H1 (cell line): ENCODE measurements at regions not wholly inside any gene's neighbourhood (a gene's known extent, or its start where the extent isn't known, plus 50 kb on each side); places are given as distances from the start of the nearest gene placed in this dataset.

Experiments used
- CTCF ChIA-PET: fragments of 300-600 bp; sonication (Branson Sonifier 250); formaldehyde crosslinking; loops from one replicate; lab custom pipeline; 2021; ENCODE audit not compliant: partially characterized antibody; lab: Charles Lee
- POLR2A ChIA-PET: fragments of 300-600 bp; sonication (Branson Sonifier 250); formaldehyde crosslinking; loops from one replicate; lab custom pipeline; 2021; ENCODE audit warnings: inconsistent platforms; ENCODE audit not compliant: partially characterized antibody; lab: Charles Lee
- DNase-seq, 2 experiments: peaks; one replicate each; pipeline versions ENCODE4 v3.0.0 to v3.0.0-alpha.2; 2010 to 2022; ENCODE audit warnings: low spot score in 2 of 2, low read depth in 1 of 2, mixed read lengths in 1 of 2
- FAIRE-seq: peaks from 2 replicates; lab custom pipeline; 2011; peaks lifted over from hg19 to GRCh38; lab: Jason Lieb, UNC
- H2AFZ ChIP-seq: 2 replicates; pipeline ENCODE4 v1.8.1; 2012; ENCODE audit warnings: low read length, inconsistent platforms
- H2AK5ac ChIP-seq: 2 replicates; pipeline ENCODE4 v1.6.1; 2013; ENCODE audit warnings: low read depth, low read length
- H2BK120ac ChIP-seq: replicated peaks from 2 replicates; pipeline ENCODE3; 2013; ENCODE audit warnings: low read depth, low read length, inconsistent platforms
- H2BK12ac ChIP-seq: 2 replicates; pipeline ENCODE4 v1.6.1; 2013; ENCODE audit warnings: low read depth, low read length
- H2BK15ac ChIP-seq: 2 replicates; pipeline ENCODE4 v1.6.1; 2013; ENCODE audit warnings: low read length
- H2BK20ac ChIP-seq: 2 replicates; pipeline ENCODE4 v1.6.1; 2013; ENCODE audit warnings: low read length
- H2BK5ac ChIP-seq: 2 replicates; pipeline ENCODE4 v1.6.1; 2013; ENCODE audit warnings: low read depth, low read length
- H3K14ac ChIP-seq: 2 replicates; pipeline ENCODE4 v1.6.1; 2013; ENCODE audit warnings: inconsistent platforms; ENCODE audit not compliant: insufficient read length
- H3K18ac ChIP-seq: 2 replicates; pipeline ENCODE4 v1.6.1; 2013; ENCODE audit warnings: low read length; ENCODE audit errors: extremely low read depth
- H3K23ac ChIP-seq: 2 replicates; pipeline ENCODE4 v1.6.1; 2013; ENCODE audit warnings: inconsistent platforms; ENCODE audit not compliant: insufficient read length
- H3K23me2 ChIP-seq: 2 replicates; pipeline ENCODE4 v1.6.1; 2013; ENCODE audit warnings: low read depth, low read length
- H3K27ac ChIP-seq: 2 replicates; pipeline ENCODE4 v1.6.1; 2011; ENCODE audit warnings: low read depth, low read length, inconsistent platforms
- H3K27me3 ChIP-seq, 4 experiments: replicated peaks in 1 of 4; 1 replicate in 1 of 4; 2 replicates in 3 of 4; pipeline versions ENCODE4 v1.6.1 to v1.8.1; 2011 to 2013; ENCODE audit warnings: low read length in 3 of 4, mild to moderate bottlenecking in 3 of 4, inconsistent platforms in 2 of 4, mixed read lengths in 2 of 4, moderate library complexity in 1 of 4; ENCODE audit not compliant: control insufficient read depth in 3 of 4, insufficient read depth in 3 of 4; ENCODE audit errors: extremely low read depth in 1 of 4
- H3K36me3 ChIP-seq, 4 experiments: 2 replicates each; pipeline versions ENCODE4 v1.6.1 to v1.8.1; 2011 to 2013; ENCODE audit warnings: mild to moderate bottlenecking in 4 of 4, low read length in 3 of 4, moderate library complexity in 2 of 4, control low read depth in 1 of 4, inconsistent platforms in 1 of 4; ENCODE audit not compliant: insufficient read depth in 4 of 4, control insufficient read depth in 2 of 4
- H3K4ac ChIP-seq: replicated peaks from 2 replicates; pipeline ENCODE3; 2013; ENCODE audit warnings: low read length, low read depth, mixed read lengths, inconsistent platforms; ENCODE audit not compliant: insufficient read length
- H3K4me1 ChIP-seq, 4 experiments: replicated peaks in 1 of 4; 1 replicate in 1 of 4; 2 replicates in 3 of 4; pipeline versions ENCODE4 v1.6.1 to v1.8.1; 2011 to 2013; ENCODE audit warnings: low read length in 3 of 4, inconsistent platforms in 2 of 4, mixed read lengths in 1 of 4; ENCODE audit not compliant: insufficient read depth in 4 of 4, control insufficient read depth in 3 of 4
- H3K4me2 ChIP-seq, 2 experiments: 2 replicates each; pipeline versions ENCODE4 v1.6.1 to v1.8.1; 2011 to 2013; ENCODE audit warnings: low read depth in 2 of 2, low read length in 2 of 2, control low read depth in 1 of 2, inconsistent platforms in 1 of 2, mild to moderate bottlenecking in 1 of 2; ENCODE audit not compliant: insufficient read depth in 1 of 2
- H3K4me3 ChIP-seq, 4 experiments: fragments of 200-600, 300-600 bp in 1 of 4; sonication (generic), shearing (Covaris generic), sonication (Bioruptor Twin) in 1 of 4; 2 replicates each; pipeline versions ENCODE4 v1.5.1 to v1.8.1; 2011 to 2016; ENCODE audit warnings: low read length in 4 of 4, low read depth in 3 of 4, control low read depth in 2 of 4, inconsistent platforms in 2 of 4, mild to moderate bottlenecking in 2 of 4, mixed read lengths in 1 of 4, moderate library complexity in 1 of 4; ENCODE audit not compliant: insufficient read depth in 2 of 4; ENCODE audit errors: extremely low read depth in 1 of 4
- H3K56ac ChIP-seq: replicated peaks from 2 replicates; pipeline ENCODE3; 2013; ENCODE audit warnings: low read depth, mild to moderate bottlenecking, mixed read lengths, low read length, inconsistent platforms; ENCODE audit not compliant: insufficient read length
- H3K79me1 ChIP-seq: 2 replicates; pipeline ENCODE4 v1.6.1; 2013; ENCODE audit warnings: low read depth, low read length, control low read depth
- H3K79me2 ChIP-seq, 2 experiments: 2 replicates each; pipeline versions ENCODE4 v1.6.1 to v1.8.1; 2012 to 2013; ENCODE audit warnings: low read length in 2 of 2, mild to moderate bottlenecking in 2 of 2, inconsistent platforms in 1 of 2; ENCODE audit not compliant: insufficient read depth in 2 of 2, control insufficient read depth in 1 of 2
- H3K9ac ChIP-seq, 4 experiments: replicated peaks in 1 of 4; 1 replicate in 1 of 4; 2 replicates in 3 of 4; pipeline versions ENCODE4 v1.6.1 to v1.8.1; 2011 to 2013; ENCODE audit warnings: low read depth in 3 of 4, low read length in 3 of 4, control low read depth in 2 of 4, mild to moderate bottlenecking in 2 of 4, moderate library complexity in 2 of 4, inconsistent platforms in 1 of 4; ENCODE audit errors: extremely low read depth in 1 of 4
- H3K9me3 ChIP-seq, 2 experiments: 2 replicates each; pipeline versions ENCODE4 v1.6.1 to v1.8.1; 2012 to 2013; ENCODE audit warnings: mild to moderate bottlenecking in 2 of 2, moderate library complexity in 2 of 2, control low read depth in 1 of 2, inconsistent platforms in 1 of 2, low read depth in 1 of 2, low read length in 1 of 2, mixed read lengths in 1 of 2; ENCODE audit not compliant: insufficient read depth in 2 of 2
- H4K20me1 ChIP-seq, 2 experiments: replicated peaks in 1 of 2; 2 replicates each; pipeline versions ENCODE3 to v1.8.1; 2011 to 2013; ENCODE audit warnings: inconsistent platforms in 2 of 2, low read length in 2 of 2, mild to moderate bottlenecking in 1 of 2; ENCODE audit not compliant: insufficient read depth in 2 of 2, control insufficient read depth in 1 of 2
- H4K5ac ChIP-seq: 2 replicates; pipeline ENCODE4 v1.6.1; 2013; ENCODE audit warnings: low read length, low read depth, mixed read lengths, inconsistent platforms; ENCODE audit not compliant: insufficient read length
- H4K8ac ChIP-seq: 2 replicates; pipeline ENCODE4 v1.8.0; 2013; ENCODE audit warnings: mild to moderate bottlenecking, moderate library complexity, low read length, inconsistent platforms; ENCODE audit not compliant: insufficient read depth; ENCODE audit errors: extremely low read depth
- H4K91ac ChIP-seq: replicated peaks from 2 replicates; pipeline ENCODE3; 2013; ENCODE audit warnings: low read length, mixed read lengths, inconsistent platforms; ENCODE audit not compliant: insufficient read length
- CHD1 ChIP-seq: IDR thresholded peaks from 2 replicates; pipeline ENCODE4 v1.6.1; 2012; ENCODE audit warnings: low read depth, low read length, improper control_type of control experiment
- EP300 ChIP-seq, 2 experiments: IDR thresholded peaks; 1 replicate in 1 of 2; 2 replicates in 1 of 2; pipeline ENCODE4 v1.6.1; 2011 to 2012; ENCODE audit warnings: low read depth in 2 of 2, low read length in 2 of 2, mild to moderate bottlenecking in 2 of 2, borderline replicate concordance in 1 of 2, inconsistent platforms in 1 of 2, moderate library complexity in 1 of 2
- GABPA ChIP-seq: IDR thresholded peaks from 2 replicates; pipeline ENCODE4 v1.6.1; 2011; ENCODE audit warnings: mild to moderate bottlenecking, low read length, moderate library complexity, borderline replicate concordance; ENCODE audit not compliant: insufficient read depth
- HDAC2 ChIP-seq, 2 experiments: fragments of 300-600 bp in 1 of 2; sonication (generic) in 1 of 2; IDR thresholded peaks; 2 replicates each; pipeline ENCODE4 v1.6.1; 2011 to 2012; ENCODE audit warnings: low read depth in 2 of 2, low read length in 2 of 2, mild to moderate bottlenecking in 2 of 2, moderate library complexity in 2 of 2, borderline replicate concordance in 1 of 2, inconsistent platforms in 1 of 2
- KDM1A ChIP-seq: fragments of 200-600, 300-600 bp; sonication (generic); IDR thresholded peaks from 2 replicates; pipeline ENCODE4 v1.7.1; 2016; ENCODE audit warnings: mild to moderate bottlenecking, low read length, borderline replicate concordance
- MAFK ChIP-seq: IDR thresholded peaks from 2 replicates; pipeline ENCODE4 v1.6.1; 2012; ENCODE audit warnings: low read depth, mild to moderate bottlenecking, improper control_type of control experiment, low read length
- NRF1 ChIP-seq: IDR thresholded peaks from 2 replicates; pipeline ENCODE4 v1.6.1; 2011; ENCODE audit warnings: mild to moderate bottlenecking, low read depth, low read length, improper control_type of control experiment
- POLR2A ChIP-seq, 2 experiments: IDR thresholded peaks; 1 replicate in 1 of 2; 2 replicates in 1 of 2; pipeline ENCODE4 v1.6.1; 2011; ENCODE audit warnings: low read depth in 2 of 2, low read length in 2 of 2, mild to moderate bottlenecking in 2 of 2; ENCODE audit errors: control extremely low read depth in 1 of 2
- POU5F1 ChIP-seq: IDR thresholded peaks from 2 replicates; pipeline ENCODE4 v1.6.1; 2011; ENCODE audit warnings: low read depth, mild to moderate bottlenecking, low read length, moderate library complexity
- RNF2 ChIP-seq: fragments of 200-900, 300-1000 bp; sonication (generic); IDR thresholded peaks from 2 replicates; pipeline ENCODE4 v1.7.1; 2016; ENCODE audit warnings: borderline replicate concordance, low read depth, mild to moderate bottlenecking, antibody characterized with exemption, low read length; ENCODE audit not compliant: poor library complexity, severe bottlenecking; ENCODE audit errors: missing control alignments
- SIRT6 ChIP-seq: IDR thresholded peaks from one replicate; pipeline ENCODE4 v1.7.1; 2012; ENCODE audit warnings: low read length, inconsistent platforms
- SRF ChIP-seq: IDR thresholded peaks from 2 replicates; pipeline ENCODE4 v1.6.1; 2011; ENCODE audit warnings: mild to moderate bottlenecking, low read depth, low read length, moderate library complexity
- TBP ChIP-seq: IDR thresholded peaks from 2 replicates; pipeline ENCODE4 v1.6.1; 2011; ENCODE audit warnings: low read depth, low read length, improper control_type of control experiment
- WGBS, 2 experiments: shearing (Covaris generic) in 1 of 2; methylation state at CpG; one replicate each; pipeline versions ENCODE4 v1.1.6 to v1.1.7; 2013 to 2015; ENCODE audit warnings: low lambda C conversion rate in 2 of 2, mixed read lengths in 2 of 2, inconsistent platforms in 1 of 2, low coverage in 1 of 2, missing lambda C conversion rate in 1 of 2; ENCODE audit not compliant: insufficient replicate concordance in 2 of 2, insufficient coverage in 1 of 2, insufficient read length in 1 of 2; ENCODE audit errors: extremely low coverage in 1 of 2, missing lambda C conversion rate in 1 of 2; 5-methylcytosine and 5-hydroxymethylcytosine counted together

- no peak overlapping the region for H3K56ac ChIP-seq
- WGBS, 2 experiments = 83% methylated on average over 1 of the region's 1 CpG; no CpG with 5 or more reads in 1 of the 2 experiments
- H4K5ac ChIP-seq = no peak overlapping the region
- no peak overlapping the region for H2BK12ac ChIP-seq
- no peak overlapping the region for H2BK5ac ChIP-seq
- FAIRE-seq (no peak), DNase-seq (no peak)
- no peak overlapping the region for H3K23ac ChIP-seq
- no peaks in the 10 kb centered on the region for H3K79me2 ChIP-seq
- H4K20me1 ChIP-seq = no peaks in the 10 kb centered on the region
- H2BK120ac ChIP-seq = no peak overlapping the region
- no peak overlapping the region for H3K4ac ChIP-seq
- no peak overlapping the region for H2AK5ac ChIP-seq
- H3K79me1 ChIP-seq = no peaks in the 10 kb centered on the region
- no peak overlapping the region for H3K9ac ChIP-seq
- H3K4me1 ChIP-seq = no peaks in the 10 kb centered on the region
- H3K14ac ChIP-seq = no peak overlapping the region
- no peak overlapping the region for H2BK15ac ChIP-seq
- H3K36me3 ChIP-seq = no peaks in the 10 kb centered on the region
- no peak overlapping the region for H3K18ac ChIP-seq
- POLR2A ChIA-PET = no interaction called here
- no peaks in the 10 kb centered on the region; a peak in 1 of 7 replicates for H3K27me3 ChIP-seq
- no peak overlapping the region for H4K91ac ChIP-seq
- no peak overlapping the region for H4K8ac ChIP-seq
- H3K23me2 ChIP-seq = no peaks in the 10 kb centered on the region
- H3K9me3 ChIP-seq = no peaks in the 10 kb centered on the region
- no peak overlapping the region for H3K27ac ChIP-seq
- CTCF ChIA-PET = interaction anchor here (0.8 to 1.6 kb wide), 10 partner anchors 9 to 415 kb away, joined by 3 to 8 read pairs (median 4); no protein-coding TSS in a partner anchor
- H3K4me2 ChIP-seq = no peak overlapping the region
- H2AFZ ChIP-seq = no peak overlapping the region
- H3K4me3 ChIP-seq = no peak overlapping the region
- H2BK20ac ChIP-seq = no peak overlapping the region
- TF ChIP-seq EP300 (IDR thresholded peaks at IDR 0.05; ENCODE audit: borderline replicate concordance in 1 of 2, low read depth in 2 of 2, low read length in 2 of 2) (no peak), POU5F1 (no peak), HDAC2 (IDR thresholded peaks at IDR 0.05; ENCODE audit: borderline replicate concordance in 1 of 2, low read depth in 2 of 2, low read length in 2 of 2) (no peak), TBP (no peak), KDM1A (no peak), CHD1 (no peak), GABPA (no peak), RNF2 (no peak), SRF (no peak), POLR2A (IDR thresholded peaks at IDR 0.05; ENCODE audit: control extremely low read depth in 1 of 2, low read depth in 2 of 2, low read length in 2 of 2) (no peak), MAFK (no peak), NRF1 (no peak), SIRT6 (no peak)
Observed at GRCh38 chr5:159571501-159572244, 241.4 kb upstream of the IL12B start.
